HCT116 (cell line): ENCODE measurements at regions not wholly inside any gene's neighbourhood (a gene's known extent, or its start where the extent isn't known, plus 50 kb on each side); places are given as distances from the start of the nearest gene placed in this dataset.

Experiments
- ATAC-seq: fragments of 200-7000 bp; cut with Tn5 transposase; 2 replicates; pipeline ENCODE4 v1.9.1; 2020; ENCODE audit warnings: mild to moderate bottlenecking, moderate library complexity
- BruUV-seq: library from RNA; stranded (reverse); fragments of 400-500 nt; replicated peaks from 2 replicates; lab custom pipeline; 2021; lab: Mats Ljungman, UMichigan
- CTCF ChIA-PET: fragments of 300-600 bp; sonication (Branson Sonifier 250); formaldehyde crosslinking; loops from one replicate; lab custom pipeline; 2021; ENCODE audit warnings: antibody characterized with exemption; lab: Charles Lee
- POLR2A ChIA-PET: fragments of 300-600, 350-600 bp; sonication (Branson Sonifier 250); formaldehyde crosslinking; loops from one replicate; lab custom pipeline; 2021; ENCODE audit warnings: antibody characterized with exemption; lab: Charles Lee
- RAD21 ChIA-PET, 2 experiments: fragments of 300-600 bp; sonication (Branson Sonifier 250); formaldehyde crosslinking; loops; one replicate each; lab custom pipeline; 2023; ENCODE audit warnings: low total read pairs in 2 of 2; ENCODE audit not compliant: uncharacterized antibody in 2 of 2, unreplicated experiment in 2 of 2, low non-redundant PET in 1 of 2; lab: Charles Lee
- DNase-seq: peaks from one replicate; pipeline ENCODE4 v3.0.0-alpha.2; 2010; ENCODE audit warnings: low read depth, low spot score
- H2AFZ ChIP-seq: fragments of 200-600 bp; shearing (Covaris generic), sonication (generic); 2 replicates; pipeline ENCODE4 v1.6.1; 2017; ENCODE audit warnings: low read depth, mixed run types, mixed read lengths, antibody characterized with exemption, low read length; ENCODE audit not compliant: poor library complexity, severe bottlenecking
- H3K27ac ChIP-seq: 2 replicates; pipeline ENCODE4 v1.5.1; 2012; ENCODE audit warnings: low read depth, low read length
- H3K27me3 ChIP-seq: fragments of 200-600 bp; sonication (generic); 2 replicates; pipeline ENCODE4 v1.6.1; 2016; ENCODE audit warnings: mixed run types, low read length, mixed read lengths; ENCODE audit not compliant: insufficient read depth
- H3K36me3 ChIP-seq, 2 experiments: fragments of 200-500 bp in 1 of 2; fragments of 200-600 bp in 1 of 2; sonication (Bioruptor generic) in 1 of 2; sonication (generic) in 1 of 2; 2 replicates each; pipeline versions ENCODE4 v1.5.1 to v1.6.1; 2014 to 2016; ENCODE audit warnings: low read length in 2 of 2, inconsistent platforms in 1 of 2, mixed read lengths in 1 of 2, mixed run types in 1 of 2; ENCODE audit not compliant: insufficient read depth in 2 of 2, control insufficient read depth in 1 of 2
- H3K4me1 ChIP-seq, 2 experiments: fragments of 200-600 bp in 1 of 2; sonication (generic) in 1 of 2; 2 replicates each; pipeline versions ENCODE4 v1.5.1 to v1.6.1; 2012 to 2017; ENCODE audit warnings: low read length in 2 of 2, inconsistent platforms in 1 of 2, mild to moderate bottlenecking in 1 of 2, mixed read lengths in 1 of 2, mixed run types in 1 of 2, moderate library complexity in 1 of 2; ENCODE audit not compliant: insufficient read depth in 2 of 2, control insufficient read depth in 1 of 2
- H3K4me2 ChIP-seq: fragments of 200-600 bp; sonication (generic); 2 replicates; pipeline ENCODE4 v1.6.1; 2017; ENCODE audit warnings: mixed run types, low read length, mixed read lengths
- H3K4me3 ChIP-seq, 2 experiments: fragments of 200-600 bp in 1 of 2; sonication (generic) in 1 of 2; replicated peaks in 1 of 2; 2 replicates each; pipeline ENCODE4 v1.5.1; 2011 to 2016; ENCODE audit warnings: low read length in 2 of 2, control low read depth in 1 of 2, low read depth in 1 of 2, mild to moderate bottlenecking in 1 of 2, mixed read lengths in 1 of 2, mixed run types in 1 of 2
- H3K79me2 ChIP-seq: fragments of 200-600 bp; sonication (generic); 2 replicates; pipeline ENCODE4 v1.6.1; 2017; ENCODE audit warnings: mild to moderate bottlenecking, mixed run types, low read length, moderate library complexity, mixed read lengths; ENCODE audit not compliant: insufficient read depth
- H3K9ac ChIP-seq: fragments of 200-600 bp; sonication (generic); 2 replicates; pipeline ENCODE4 v1.6.1; 2016; ENCODE audit warnings: low read length, mixed read lengths
- H3K9me2 ChIP-seq: fragments of 200-600 bp; sonication (generic), shearing (Covaris generic); 2 replicates; pipeline ENCODE4 v1.6.1; 2017; ENCODE audit warnings: mixed run types, mild to moderate bottlenecking, moderate library complexity; ENCODE audit not compliant: insufficient read depth
- H3K9me3 ChIP-seq, 2 experiments: fragments of 200-500 bp in 1 of 2; fragments of 200-600 bp in 1 of 2; sonication (Bioruptor generic) in 1 of 2; sonication (generic) in 1 of 2; 2 replicates each; pipeline ENCODE4 v1.6.1; 2014 to 2017; ENCODE audit warnings: low read length in 2 of 2, mixed read lengths in 2 of 2, inconsistent platforms in 1 of 2, low read depth in 1 of 2, mild to moderate bottlenecking in 1 of 2, mixed run types in 1 of 2, moderate library complexity in 1 of 2; ENCODE audit not compliant: control insufficient read depth in 1 of 2, insufficient read depth in 1 of 2
- H4K20me1 ChIP-seq: fragments of 200-600 bp; sonication (generic), shearing (Covaris generic); 2 replicates; pipeline ENCODE4 v1.6.1; 2017; ENCODE audit warnings: mixed run types, mild to moderate bottlenecking, moderate library complexity; ENCODE audit not compliant: insufficient read depth
- ELF1 ChIP-seq: IDR thresholded peaks from 2 replicates; pipeline ENCODE4 v1.6.1; 2012; ENCODE audit warnings: low read depth, borderline replicate concordance
- EZH2phosphoT487 ChIP-seq: fragments of 200-600 bp; IDR thresholded peaks from 2 replicates; pipeline ENCODE4 v1.6.1; 2018; ENCODE audit warnings: antibody characterized with exemption, borderline replicate concordance
- FOSL1 ChIP-seq: IDR thresholded peaks from 2 replicates; pipeline ENCODE4 v1.6.1; 2012; ENCODE audit warnings: low read depth
- JUND ChIP-seq: IDR thresholded peaks from 2 replicates; pipeline ENCODE4 v1.6.1; 2012
- POLR2A ChIP-seq: IDR thresholded peaks from 2 replicates; pipeline ENCODE4 v1.7.0; 2011; ENCODE audit warnings: borderline replicate concordance; ENCODE audit not compliant: insufficient read depth, insufficient read length; ENCODE audit errors: extremely low read depth
- POLR2AphosphoS5 ChIP-seq: IDR thresholded peaks from 2 replicates; pipeline ENCODE4 v1.6.1; 2011; ENCODE audit warnings: mild to moderate bottlenecking, low read depth, low read length, moderate library complexity
- TCF7L2 ChIP-seq: IDR thresholded peaks from 2 replicates; pipeline ENCODE4 v1.7.0; 2011; ENCODE audit warnings: borderline replicate concordance, inconsistent platforms; ENCODE audit not compliant: insufficient read depth, insufficient read length; ENCODE audit errors: extremely low read depth
- YY1 ChIP-seq: IDR thresholded peaks from 2 replicates; pipeline ENCODE4 v1.6.1; 2011; ENCODE audit warnings: low read length, low read depth, moderate library complexity, mild to moderate bottlenecking; ENCODE audit not compliant: insufficient replicate concordance; ENCODE audit errors: extremely low read depth
- ZFX ChIP-seq: fragments of 450-650 bp; IDR thresholded peaks from 2 replicates; pipeline ENCODE4 v1.6.1; 2017
- ZNF274 ChIP-seq: fragments of 200-500 bp; sonication (Bioruptor generic); IDR thresholded peaks from 2 replicates; pipeline ENCODE4 v1.6.1; 2014; ENCODE audit warnings: mild to moderate bottlenecking, low read depth, low read length, inconsistent platforms
- intact Hi-C: fragments of 100-400 bp; cut with micrococcal nuclease; formaldehyde crosslinking; loops from 2 replicates; pipeline ENCODE4 v1.10.0; 2022
- TF ChIP-seq, protein P1 (sequence below), 3 experiments: fragments of 200-600 bp in 1 of 3; sonication (generic) in 1 of 3; IDR thresholded peaks in 2 of 3; conservative IDR thresholded peaks in 1 of 3; 2 replicates each; pipeline ENCODE4 v1.5.1; 2012 to 2017; ENCODE audit warnings: low read depth in 2 of 3, low read length in 2 of 3, antibody characterized with exemption in 1 of 3, borderline replicate concordance in 1 of 3, control low read depth in 1 of 3, mild to moderate bottlenecking in 1 of 3, mixed read lengths in 1 of 3, mixed run types in 1 of 3, moderate library complexity in 1 of 3; ENCODE audit not compliant: insufficient read depth in 1 of 3
- TF ChIP-seq, protein P2 (sequence below): IDR thresholded peaks from 2 replicates; pipeline ENCODE4 v1.6.1; 2011; ENCODE audit warnings: mild to moderate bottlenecking, low read length, moderate library complexity; ENCODE audit not compliant: insufficient replicate concordance; ENCODE audit errors: extremely low read depth
- TF ChIP-seq, protein P3 (sequence below): IDR thresholded peaks from 2 replicates; pipeline ENCODE4 v1.6.1; 2012; ENCODE audit warnings: low read depth

GRCh38 chr17:11006530-11006929 is 168.6 kb upstream of the PIRT start:
- H3K27me3 ChIP-seq, result no peaks in the 10 kb centered on the region
- no TSS peak for BruUV-seq
- no peaks in the 10 kb centered on the region for H3K79me2 ChIP-seq
- no peaks in the 10 kb centered on the region for H3K4me1 ChIP-seq
- CTCF ChIA-PET, result no interaction called here
- TF ChIP-seq ELF1, result no peak
- TF ChIP-seq ZFX, result no peak
- TF ChIP-seq, protein P1, sequence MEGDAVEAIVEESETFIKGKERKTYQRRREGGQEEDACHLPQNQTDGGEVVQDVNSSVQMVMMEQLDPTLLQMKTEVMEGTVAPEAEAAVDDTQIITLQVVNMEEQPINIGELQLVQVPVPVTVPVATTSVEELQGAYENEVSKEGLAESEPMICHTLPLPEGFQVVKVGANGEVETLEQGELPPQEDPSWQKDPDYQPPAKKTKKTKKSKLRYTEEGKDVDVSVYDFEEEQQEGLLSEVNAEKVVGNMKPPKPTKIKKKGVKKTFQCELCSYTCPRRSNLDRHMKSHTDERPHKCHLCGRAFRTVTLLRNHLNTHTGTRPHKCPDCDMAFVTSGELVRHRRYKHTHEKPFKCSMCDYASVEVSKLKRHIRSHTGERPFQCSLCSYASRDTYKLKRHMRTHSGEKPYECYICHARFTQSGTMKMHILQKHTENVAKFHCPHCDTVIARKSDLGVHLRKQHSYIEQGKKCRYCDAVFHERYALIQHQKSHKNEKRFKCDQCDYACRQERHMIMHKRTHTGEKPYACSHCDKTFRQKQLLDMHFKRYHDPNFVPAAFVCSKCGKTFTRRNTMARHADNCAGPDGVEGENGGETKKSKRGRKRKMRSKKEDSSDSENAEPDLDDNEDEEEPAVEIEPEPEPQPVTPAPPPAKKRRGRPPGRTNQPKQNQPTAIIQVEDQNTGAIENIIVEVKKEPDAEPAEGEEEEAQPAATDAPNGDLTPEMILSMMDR (IDR thresholded peaks at IDR 0.05 in 2 of 3, conservative IDR thresholded peaks at IDR 0.05 in 1 of 3; ENCODE audit: borderline replicate concordance in 1 of 3, insufficient read depth in 1 of 3, low read depth in 2 of 3, low read length in 2 of 3), result no peak
- TF ChIP-seq ZNF274, result no peak
- TF ChIP-seq JUND, result no peak
- TF ChIP-seq TCF7L2, result no peak
- no peak for TF ChIP-seq FOSL1
- TF ChIP-seq, protein P2, sequence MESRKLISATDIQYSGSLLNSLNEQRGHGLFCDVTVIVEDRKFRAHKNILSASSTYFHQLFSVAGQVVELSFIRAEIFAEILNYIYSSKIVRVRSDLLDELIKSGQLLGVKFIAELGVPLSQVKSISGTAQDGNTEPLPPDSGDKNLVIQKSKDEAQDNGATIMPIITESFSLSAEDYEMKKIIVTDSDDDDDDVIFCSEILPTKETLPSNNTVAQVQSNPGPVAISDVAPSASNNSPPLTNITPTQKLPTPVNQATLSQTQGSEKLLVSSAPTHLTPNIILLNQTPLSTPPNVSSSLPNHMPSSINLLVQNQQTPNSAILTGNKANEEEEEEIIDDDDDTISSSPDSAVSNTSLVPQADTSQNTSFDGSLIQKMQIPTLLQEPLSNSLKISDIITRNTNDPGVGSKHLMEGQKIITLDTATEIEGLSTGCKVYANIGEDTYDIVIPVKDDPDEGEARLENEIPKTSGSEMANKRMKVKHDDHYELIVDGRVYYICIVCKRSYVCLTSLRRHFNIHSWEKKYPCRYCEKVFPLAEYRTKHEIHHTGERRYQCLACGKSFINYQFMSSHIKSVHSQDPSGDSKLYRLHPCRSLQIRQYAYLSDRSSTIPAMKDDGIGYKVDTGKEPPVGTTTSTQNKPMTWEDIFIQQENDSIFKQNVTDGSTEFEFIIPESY, result no peak
- no peak for TF ChIP-seq EZH2phosphoT487
- no peak for TF ChIP-seq POLR2AphosphoS5
- no peak for TF ChIP-seq POLR2A
- TF ChIP-seq YY1, result no peak
- TF ChIP-seq, protein P3, sequence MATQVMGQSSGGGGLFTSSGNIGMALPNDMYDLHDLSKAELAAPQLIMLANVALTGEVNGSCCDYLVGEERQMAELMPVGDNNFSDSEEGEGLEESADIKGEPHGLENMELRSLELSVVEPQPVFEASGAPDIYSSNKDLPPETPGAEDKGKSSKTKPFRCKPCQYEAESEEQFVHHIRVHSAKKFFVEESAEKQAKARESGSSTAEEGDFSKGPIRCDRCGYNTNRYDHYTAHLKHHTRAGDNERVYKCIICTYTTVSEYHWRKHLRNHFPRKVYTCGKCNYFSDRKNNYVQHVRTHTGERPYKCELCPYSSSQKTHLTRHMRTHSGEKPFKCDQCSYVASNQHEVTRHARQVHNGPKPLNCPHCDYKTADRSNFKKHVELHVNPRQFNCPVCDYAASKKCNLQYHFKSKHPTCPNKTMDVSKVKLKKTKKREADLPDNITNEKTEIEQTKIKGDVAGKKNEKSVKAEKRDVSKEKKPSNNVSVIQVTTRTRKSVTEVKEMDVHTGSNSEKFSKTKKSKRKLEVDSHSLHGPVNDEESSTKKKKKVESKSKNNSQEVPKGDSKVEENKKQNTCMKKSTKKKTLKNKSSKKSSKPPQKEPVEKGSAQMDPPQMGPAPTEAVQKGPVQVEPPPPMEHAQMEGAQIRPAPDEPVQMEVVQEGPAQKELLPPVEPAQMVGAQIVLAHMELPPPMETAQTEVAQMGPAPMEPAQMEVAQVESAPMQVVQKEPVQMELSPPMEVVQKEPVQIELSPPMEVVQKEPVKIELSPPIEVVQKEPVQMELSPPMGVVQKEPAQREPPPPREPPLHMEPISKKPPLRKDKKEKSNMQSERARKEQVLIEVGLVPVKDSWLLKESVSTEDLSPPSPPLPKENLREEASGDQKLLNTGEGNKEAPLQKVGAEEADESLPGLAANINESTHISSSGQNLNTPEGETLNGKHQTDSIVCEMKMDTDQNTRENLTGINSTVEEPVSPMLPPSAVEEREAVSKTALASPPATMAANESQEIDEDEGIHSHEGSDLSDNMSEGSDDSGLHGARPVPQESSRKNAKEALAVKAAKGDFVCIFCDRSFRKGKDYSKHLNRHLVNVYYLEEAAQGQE, result no peak
- TF ChIP-seq, all 23 proteins: peak for 0
- H3K9me3 ChIP-seq, result peaks cover 0 to 20% of the 10 kb centered on the region in 2 experiments; a peak in 2 of 4 replicates
- H3K9ac ChIP-seq, result no peak overlapping the region
- no peak overlapping the region for H2AFZ ChIP-seq
- H3K4me2 ChIP-seq, result no peak overlapping the region
- H3K27ac ChIP-seq, result no peak overlapping the region
- H4K20me1 ChIP-seq, result no peaks in the 10 kb centered on the region
- intact Hi-C loops, result no loop called here
- RAD21 ChIA-PET, result no interaction called here
- no peaks in the 10 kb centered on the region for H3K9me2 ChIP-seq
- DNase-seq (no peak), ATAC-seq (no peak)
- no peaks in the 10 kb centered on the region for H3K36me3 ChIP-seq
- H3K4me3 ChIP-seq, result no peak overlapping the region
- POLR2A ChIA-PET, result no interaction called here
